Smooth muscle cell (in vitro differentiated cells): ENCODE measurements at regions not wholly inside any gene's neighbourhood (a gene's known extent, or its start where the extent isn't known, plus 50 kb on each side); places are given as distances from the start of the nearest gene placed in this dataset.

Experiments
- DNase-seq: peaks from one replicate; lab custom pipeline; 2025; ENCODE audit not compliant: unreplicated experiment; lab: John Stamatoyannopoulos, UW
- H2AFZ ChIP-seq: fragments of 200-600 bp; sonication (generic); 2 replicates; pipeline ENCODE4 v1.6.0; 2016; ENCODE audit warnings: antibody characterized with exemption, low read depth, mild to moderate bottlenecking
- H3F3A ChIP-seq: fragments of 200-600 bp; sonication (generic); 2 replicates; pipeline ENCODE4 v1.6.0; 2017; ENCODE audit warnings: antibody characterized with exemption, low read depth
- H3K27ac ChIP-seq: fragments of 200-600 bp; sonication (generic); 2 replicates; pipeline ENCODE4 v1.5.1; 2016; ENCODE audit warnings: low read depth, mild to moderate bottlenecking
- H3K27me3 ChIP-seq: fragments of 200-600 bp; sonication (generic); 2 replicates; pipeline ENCODE4 v1.6.1; 2016; ENCODE audit warnings: low read depth, mild to moderate bottlenecking
- H3K36me3 ChIP-seq: fragments of 200-600 bp; sonication (generic); 2 replicates; pipeline ENCODE4 v1.5.1; 2016; ENCODE audit warnings: low read depth
- H3K4me1 ChIP-seq: fragments of 200-600 bp; sonication (generic); 2 replicates; pipeline ENCODE4 v1.5.1; 2016; ENCODE audit warnings: low read depth
- H3K4me2 ChIP-seq: fragments of 200-600 bp; sonication (generic); 2 replicates; pipeline ENCODE4 v1.6.0; 2016; ENCODE audit warnings: mild to moderate bottlenecking
- H3K4me3 ChIP-seq: fragments of 200-600 bp; sonication (generic); 2 replicates; pipeline ENCODE4 v1.5.1; 2016; ENCODE audit warnings: mild to moderate bottlenecking
- H3K79me2 ChIP-seq: fragments of 200-600 bp; sonication (generic); 2 replicates; pipeline ENCODE4 v1.6.0; 2016; ENCODE audit warnings: low read depth, mild to moderate bottlenecking
- H3K9ac ChIP-seq: fragments of 200-600 bp; sonication (generic); 2 replicates; pipeline ENCODE4 v1.6.0; 2016; ENCODE audit warnings: low read depth
- H3K9me3 ChIP-seq: fragments of 200-600 bp; sonication (generic); replicated peaks from 2 replicates; pipeline ENCODE4 v1.5.1; 2016; ENCODE audit warnings: low read depth
- H4K20me1 ChIP-seq: fragments of 200-600 bp; sonication (generic); 2 replicates; pipeline ENCODE4 v1.6.0; 2016; ENCODE audit warnings: low read depth
- WGBS: methylation state at CpG from one replicate; pipeline ENCODE4 v1.1.7; 2016; ENCODE audit warnings: low lambda C conversion rate; 5-methylcytosine and 5-hydroxymethylcytosine counted together
- TF ChIP-seq, protein P1 (sequence below): fragments of 200-600 bp; sonication (generic); IDR thresholded peaks from 2 replicates; pipeline ENCODE4 v1.5.1; 2017; ENCODE audit warnings: borderline replicate concordance, mild to moderate bottlenecking, antibody characterized with exemption; ENCODE audit not compliant: insufficient read depth, poor library complexity, severe bottlenecking

DNA sequence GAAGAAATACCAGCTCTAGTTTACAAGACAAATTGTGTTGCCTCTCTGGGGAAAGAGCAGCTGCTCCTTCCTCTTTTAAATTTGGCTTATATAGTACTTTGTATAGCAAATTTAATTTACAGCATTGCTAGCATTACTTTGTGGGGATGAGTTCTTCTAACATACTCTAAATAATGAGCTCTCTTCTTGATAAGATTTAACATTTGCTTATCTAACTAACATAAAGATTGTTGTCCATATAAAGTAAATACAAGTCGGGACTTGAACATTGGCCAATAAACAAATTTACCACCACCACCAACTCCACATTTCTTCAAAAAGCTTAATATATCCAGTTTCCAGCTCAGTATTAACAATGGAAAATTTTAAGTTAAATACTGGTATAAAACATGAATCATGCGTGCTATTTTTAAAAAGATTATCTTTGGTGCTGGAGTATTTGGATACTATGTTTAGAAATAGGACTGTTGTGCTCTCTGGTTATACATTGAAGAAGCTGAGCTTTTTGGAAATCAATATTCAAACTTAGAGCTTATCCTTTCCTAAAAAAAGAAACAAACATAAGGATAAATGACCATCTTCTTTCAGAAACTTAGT is 1146.9 kb upstream of the GJE1 start:
- Histone ChIP-seq H3K79me2 (no peaks in the 10 kb centered on the region), H3F3A (no peaks in the 10 kb centered on the region), H3K27ac (peak overlapping the region; percentile 2), H3K4me2 (peak overlapping the region; percentile 41), H3K36me3 (no peaks in the 10 kb centered on the region), H3K9me3 (no peaks in the 10 kb centered on the region), H3K4me3 (no peak overlapping the region), H3K27me3 (no peaks in the 10 kb centered on the region), H2AFZ (peak overlapping the region; percentile 15), H3K4me1 (no peaks in the 10 kb centered on the region), H4K20me1 (no peaks in the 10 kb centered on the region), H3K9ac (no peak overlapping the region)
- TF ChIP-seq, protein P1, sequence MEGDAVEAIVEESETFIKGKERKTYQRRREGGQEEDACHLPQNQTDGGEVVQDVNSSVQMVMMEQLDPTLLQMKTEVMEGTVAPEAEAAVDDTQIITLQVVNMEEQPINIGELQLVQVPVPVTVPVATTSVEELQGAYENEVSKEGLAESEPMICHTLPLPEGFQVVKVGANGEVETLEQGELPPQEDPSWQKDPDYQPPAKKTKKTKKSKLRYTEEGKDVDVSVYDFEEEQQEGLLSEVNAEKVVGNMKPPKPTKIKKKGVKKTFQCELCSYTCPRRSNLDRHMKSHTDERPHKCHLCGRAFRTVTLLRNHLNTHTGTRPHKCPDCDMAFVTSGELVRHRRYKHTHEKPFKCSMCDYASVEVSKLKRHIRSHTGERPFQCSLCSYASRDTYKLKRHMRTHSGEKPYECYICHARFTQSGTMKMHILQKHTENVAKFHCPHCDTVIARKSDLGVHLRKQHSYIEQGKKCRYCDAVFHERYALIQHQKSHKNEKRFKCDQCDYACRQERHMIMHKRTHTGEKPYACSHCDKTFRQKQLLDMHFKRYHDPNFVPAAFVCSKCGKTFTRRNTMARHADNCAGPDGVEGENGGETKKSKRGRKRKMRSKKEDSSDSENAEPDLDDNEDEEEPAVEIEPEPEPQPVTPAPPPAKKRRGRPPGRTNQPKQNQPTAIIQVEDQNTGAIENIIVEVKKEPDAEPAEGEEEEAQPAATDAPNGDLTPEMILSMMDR: no peak
- no peak for DNase-seq
- 39% methylated on average over 2 of the region's 2 CpGs for WGBS

DNA sequence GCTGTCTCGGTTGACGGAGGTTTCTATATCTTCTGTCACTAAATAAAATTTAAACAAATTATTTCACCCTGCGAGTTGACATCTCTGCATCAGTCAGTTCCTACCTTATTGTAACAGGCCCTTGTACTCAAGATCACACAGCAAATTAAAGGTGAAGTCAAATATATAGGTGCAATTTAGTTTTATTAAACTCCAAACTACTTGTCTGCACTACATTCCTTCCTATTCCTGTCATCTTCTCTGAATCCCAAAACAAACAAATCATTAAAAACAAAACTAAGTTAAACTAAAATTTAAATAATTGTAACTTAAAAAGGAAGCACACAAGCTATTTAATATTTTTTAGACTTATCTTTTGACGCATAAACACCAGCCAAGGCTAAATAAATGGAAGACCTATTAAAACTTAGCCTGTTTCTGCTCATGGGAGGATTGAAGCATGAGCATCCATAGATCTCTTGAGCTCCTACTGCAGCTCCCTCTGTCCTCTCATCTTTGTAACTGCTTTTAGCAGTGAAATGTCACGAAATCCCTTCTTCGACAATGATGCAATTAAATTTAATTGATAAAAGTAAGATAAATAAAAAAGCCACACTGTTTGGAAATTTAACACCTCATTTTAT is 1152.3 kb upstream of the GJE1 start:
- no peak for DNase-seq
- no peaks in the 10 kb centered on the region for H4K20me1 ChIP-seq
- H3K27me3 ChIP-seq: no peaks in the 10 kb centered on the region
- H3K9ac ChIP-seq: no peak overlapping the region
- H2AFZ ChIP-seq: no peak overlapping the region
- H3K9me3 ChIP-seq: no peaks in the 10 kb centered on the region
- no peak overlapping the region for H3K4me2 ChIP-seq
- no peaks in the 10 kb centered on the region for H3K4me1 ChIP-seq
- no peak overlapping the region for H3K27ac ChIP-seq
- no peaks in the 10 kb centered on the region for H3K36me3 ChIP-seq
- no peak overlapping the region for H3K4me3 ChIP-seq
- WGBS: 85% methylated on average over 6 of the region's 6 CpGs
- TF ChIP-seq, protein P1: no peak
- no peaks in the 10 kb centered on the region for H3F3A ChIP-seq
- no peaks in the 10 kb centered on the region for H3K79me2 ChIP-seq

DNA sequence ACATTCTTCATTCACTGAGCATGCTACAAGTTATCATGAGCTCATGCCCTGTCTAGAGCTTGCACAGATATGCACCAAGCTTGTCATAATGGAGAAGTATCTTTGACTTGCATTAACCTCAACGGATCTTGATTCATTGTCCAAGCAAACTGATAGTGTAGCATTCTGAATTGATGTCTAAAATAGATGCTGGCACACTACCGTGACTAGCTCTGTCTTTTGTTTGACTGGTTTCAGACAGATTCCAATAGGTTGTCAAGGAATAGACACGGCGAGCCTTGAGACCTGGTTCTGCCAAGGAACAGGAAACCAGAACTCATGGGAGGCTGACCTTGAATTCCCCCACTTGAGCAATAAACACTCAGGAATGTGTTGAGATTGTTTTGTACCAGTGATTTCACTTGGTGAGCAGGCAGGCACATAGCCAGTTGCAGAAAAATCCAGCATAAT is 1153.1 kb upstream of the GJE1 start:
- no peaks in the 10 kb centered on the region for H4K20me1 ChIP-seq
- H2AFZ ChIP-seq: no peak overlapping the region
- 73% methylated on average over 4 of the region's 4 CpGs for WGBS
- no peaks in the 10 kb centered on the region for H3K9me3 ChIP-seq
- no peak overlapping the region for H3K4me2 ChIP-seq
- no peak overlapping the region for H3K9ac ChIP-seq
- no peak overlapping the region for H3K27ac ChIP-seq
- no peak for DNase-seq
- H3K27me3 ChIP-seq: no peaks in the 10 kb centered on the region
- no peaks in the 10 kb centered on the region for H3K79me2 ChIP-seq
- no peaks in the 10 kb centered on the region for H3K4me1 ChIP-seq
- H3K4me3 ChIP-seq: no peak overlapping the region
- TF ChIP-seq, protein P1: no peak
- H3K36me3 ChIP-seq: no peaks in the 10 kb centered on the region
- no peaks in the 10 kb centered on the region for H3F3A ChIP-seq

DNA sequence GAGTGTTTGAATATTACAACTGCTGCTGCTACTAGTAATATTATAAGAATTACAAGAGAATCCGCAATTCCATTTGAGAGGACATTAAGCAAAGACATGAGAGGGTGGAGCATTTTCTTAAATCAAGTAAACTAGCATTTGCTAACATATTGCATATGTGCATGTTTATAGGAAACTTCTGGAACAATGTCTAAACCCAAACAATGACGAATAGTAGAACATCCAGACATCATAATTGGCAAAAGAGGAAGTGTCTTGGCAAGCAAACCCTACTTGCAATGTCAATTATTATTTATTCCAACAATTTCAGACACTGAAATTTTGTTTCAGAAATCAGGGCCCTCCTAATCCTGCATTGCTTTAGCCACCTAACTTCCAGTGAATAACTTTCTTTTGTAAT is 1155.3 kb upstream of the GJE1 start:
- Histone ChIP-seq H3F3A (no peaks in the 10 kb centered on the region), H3K9ac (no peak overlapping the region), H3K27me3 (no peaks in the 10 kb centered on the region), H3K27ac (no peak overlapping the region), H2AFZ (no peak overlapping the region), H3K4me3 (no peak overlapping the region), H3K79me2 (no peaks in the 10 kb centered on the region), H3K4me2 (no peak overlapping the region), H3K36me3 (no peaks in the 10 kb centered on the region), H3K9me3 (no peaks in the 10 kb centered on the region), H3K4me1 (no peaks in the 10 kb centered on the region), H4K20me1 (no peaks in the 10 kb centered on the region)
- no peak for DNase-seq
- TF ChIP-seq, protein P1: no peak
- WGBS: 96% methylated on average over 2 of the region's 2 CpGs
